ENCODE measurements at regions not wholly inside any gene's neighbourhood (a gene's known extent, or its start where the extent isn't known, plus 50 kb on each side); places are given as distances from the start of the nearest gene placed in this dataset.

GRCh38 chr6:37551446-37551845 lies 51.8 kb upstream of the CCDC167 start:
- H3K4me3 ChIP-seq (ENCODE audit: low read depth, low read length, poor library complexity, severe bottlenecking), result no peak overlapping the region
- TF ChIP-seq CTCF (IDR thresholded peaks at IDR 0.05; ENCODE audit: low read length) (no peak), EZH2 (IDR thresholded peaks at IDR 0.05; ENCODE audit: borderline replicate concordance, low read length) (no peak)
- H3K79me2 ChIP-seq (ENCODE audit: insufficient read depth, low read length), result no peaks in the 10 kb centered on the region
- H2AFZ ChIP-seq (ENCODE audit: low read length), result no peak overlapping the region
- H3K4me1 ChIP-seq (ENCODE audit: insufficient read depth, low read length, severe bottlenecking), result no peaks in the 10 kb centered on the region
- H4K20me1 ChIP-seq (ENCODE audit: insufficient read depth, low read length), result no peaks in the 10 kb centered on the region
- no peaks in the 10 kb centered on the region for H3K9me2 ChIP-seq (ENCODE audit: low read depth, low read length)
- H3K27ac ChIP-seq (ENCODE audit: low read depth, low read length, poor library complexity, severe bottlenecking), result no peak overlapping the region
- no peak overlapping the region for H3K4me2 ChIP-seq (ENCODE audit: low read length)
- H3K9ac ChIP-seq (ENCODE audit: low read length), result no peak overlapping the region
- H3F3A ChIP-seq (ENCODE audit: insufficient read depth, low read length), result no peaks in the 10 kb centered on the region
- no peaks in the 10 kb centered on the region for H3K36me3 ChIP-seq (ENCODE audit: insufficient read depth, low read length)
- no peaks in the 10 kb centered on the region for H3K27me3 ChIP-seq (ENCODE audit: insufficient read depth, low read length)
- no peaks in the 10 kb centered on the region for H3K9me3 ChIP-seq (ENCODE audit: low read length)

GRCh38 chr6:37551002-37551401 lies 51.3 kb upstream of the CCDC167 start:
- no peak overlapping the region for H2AFZ ChIP-seq (ENCODE audit: low read length)
- no peaks in the 10 kb centered on the region for H3K9me3 ChIP-seq (ENCODE audit: low read length)
- no peak overlapping the region for H3K4me3 ChIP-seq (ENCODE audit: low read depth, low read length, poor library complexity, severe bottlenecking)
- H3K4me1 ChIP-seq (ENCODE audit: insufficient read depth, low read length, severe bottlenecking), result no peaks in the 10 kb centered on the region
- no peaks in the 10 kb centered on the region for H4K20me1 ChIP-seq (ENCODE audit: insufficient read depth, low read length)
- no peak overlapping the region for H3K27ac ChIP-seq (ENCODE audit: low read depth, low read length, poor library complexity, severe bottlenecking)
- no peak overlapping the region for H3K4me2 ChIP-seq (ENCODE audit: low read length)
- no peaks in the 10 kb centered on the region for H3K9me2 ChIP-seq (ENCODE audit: low read depth, low read length)
- H3K27me3 ChIP-seq (ENCODE audit: insufficient read depth, low read length), result no peaks in the 10 kb centered on the region
- no peaks in the 10 kb centered on the region for H3K36me3 ChIP-seq (ENCODE audit: insufficient read depth, low read length)
- no peak overlapping the region for H3K9ac ChIP-seq (ENCODE audit: low read length)
- TF ChIP-seq CTCF (IDR thresholded peaks at IDR 0.05; ENCODE audit: low read length) (no peak), EZH2 (IDR thresholded peaks at IDR 0.05; ENCODE audit: borderline replicate concordance, low read length) (no peak)
- no peaks in the 10 kb centered on the region for H3F3A ChIP-seq (ENCODE audit: insufficient read depth, low read length)
- H3K79me2 ChIP-seq (ENCODE audit: insufficient read depth, low read length), result no peaks in the 10 kb centered on the region

- H3K9ac ChIP-seq (ENCODE audit: low read length), result no peak overlapping the region
- no peak for TF ChIP-seq EZH2 (IDR thresholded peaks at IDR 0.05; ENCODE audit: borderline replicate concordance, low read length)
- no peak for TF ChIP-seq CTCF (IDR thresholded peaks at IDR 0.05; ENCODE audit: low read length)
- no peaks in the 10 kb centered on the region for H3K79me2 ChIP-seq (ENCODE audit: insufficient read depth, low read length)
- no peak overlapping the region for H3K27ac ChIP-seq (ENCODE audit: low read depth, low read length, poor library complexity, severe bottlenecking)
- no peak overlapping the region for H2AFZ ChIP-seq (ENCODE audit: low read length)
- no peaks in the 10 kb centered on the region for H3K9me2 ChIP-seq (ENCODE audit: low read depth, low read length)
- H3K9me3 ChIP-seq (ENCODE audit: low read length), result no peaks in the 10 kb centered on the region
- no peak overlapping the region for H3K4me2 ChIP-seq (ENCODE audit: low read length)
- H3K36me3 ChIP-seq (ENCODE audit: insufficient read depth, low read length), result no peaks in the 10 kb centered on the region
- H3F3A ChIP-seq (ENCODE audit: insufficient read depth, low read length), result no peaks in the 10 kb centered on the region
- H4K20me1 ChIP-seq (ENCODE audit: insufficient read depth, low read length), result no peaks in the 10 kb centered on the region
- H3K4me3 ChIP-seq (ENCODE audit: low read depth, low read length, poor library complexity, severe bottlenecking), result no peak overlapping the region
- no peaks in the 10 kb centered on the region for H3K4me1 ChIP-seq (ENCODE audit: insufficient read depth, low read length, severe bottlenecking)
- H3K27me3 ChIP-seq (ENCODE audit: insufficient read depth, low read length), result no peaks in the 10 kb centered on the region
These were observed 50.6 kb upstream of the CCDC167 start for GRCh38 chr6:37550191-37550831.
